SK-N-SH (cell line): ENCODE measurements at regions not wholly inside any gene's neighbourhood (a gene's known extent, or its start where the extent isn't known, plus 50 kb on each side); places are given as distances from the start of the nearest gene placed in this dataset.

Experiments
- CTCF ChIP-seq: fragments of 200-600 bp; sonication (generic); IDR thresholded peaks from 2 replicates; pipeline ENCODE4 v1.6.1; 2017; ENCODE audit warnings: antibody characterized with exemption, mild to moderate bottlenecking, moderate library complexity
- EP300 ChIP-seq, 2 experiments: IDR thresholded peaks; 2 replicates each; pipeline versions ENCODE4 v1.4.0 to v1.6.1; 2012; ENCODE audit warnings: borderline replicate concordance in 1 of 2, low read depth in 1 of 2, low read length in 1 of 2
- GABPA ChIP-seq: IDR thresholded peaks from 2 replicates; pipeline ENCODE4 v1.4.0; 2012; ENCODE audit warnings: low read depth, mild to moderate bottlenecking
- RAD21 ChIP-seq: IDR thresholded peaks from 2 replicates; pipeline ENCODE4 v1.6.1; 2012; ENCODE audit warnings: mild to moderate bottlenecking, low read length
- RFX5 ChIP-seq: IDR thresholded peaks from 2 replicates; pipeline ENCODE4 v1.6.1; 2012; ENCODE audit warnings: mild to moderate bottlenecking, improper control_type of control experiment, low read length

- TF ChIP-seq EP300 (IDR thresholded peaks at IDR 0.05; ENCODE audit: borderline replicate concordance in 1 of 2, low read depth in 1 of 2, low read length in 1 of 2): no peak
- no peak for TF ChIP-seq RAD21
- TF ChIP-seq GABPA: no peak
- TF ChIP-seq CTCF: no peak
- TF ChIP-seq RFX5: no peak
Measured at GRCh38 chr5:125499636-125500332, 753.3 kb upstream of the ZNF608 start.
